Hepatocyte (in vitro differentiated cells): ENCODE measurements at regions not wholly inside any gene's neighbourhood (a gene's known extent, or its start where the extent isn't known, plus 50 kb on each side); places are given as distances from the start of the nearest gene placed in this dataset.

Experiments
- EZH2 ChIP-seq: fragments of 200-600 bp; sonication (generic); IDR thresholded peaks from 2 replicates; pipeline ENCODE4 v1.6.1; 2016; ENCODE audit warnings: antibody characterized with exemption, mild to moderate bottlenecking, borderline replicate concordance
- EZH2phosphoT487 ChIP-seq: fragments of 200-600 bp; sonication (generic); IDR thresholded peaks from one replicate; pipeline ENCODE4 v1.6.1; 2018; ENCODE audit warnings: antibody characterized with exemption, mild to moderate bottlenecking, low read depth, moderate library complexity; ENCODE audit not compliant: unreplicated experiment, severe bottlenecking
- TF ChIP-seq, protein P1 (sequence below): fragments of 200-600 bp; sonication (generic); IDR thresholded peaks from 2 replicates; pipeline ENCODE4 v1.5.1; 2016; ENCODE audit warnings: antibody characterized with exemption, mild to moderate bottlenecking; ENCODE audit not compliant: poor library complexity

DNA sequence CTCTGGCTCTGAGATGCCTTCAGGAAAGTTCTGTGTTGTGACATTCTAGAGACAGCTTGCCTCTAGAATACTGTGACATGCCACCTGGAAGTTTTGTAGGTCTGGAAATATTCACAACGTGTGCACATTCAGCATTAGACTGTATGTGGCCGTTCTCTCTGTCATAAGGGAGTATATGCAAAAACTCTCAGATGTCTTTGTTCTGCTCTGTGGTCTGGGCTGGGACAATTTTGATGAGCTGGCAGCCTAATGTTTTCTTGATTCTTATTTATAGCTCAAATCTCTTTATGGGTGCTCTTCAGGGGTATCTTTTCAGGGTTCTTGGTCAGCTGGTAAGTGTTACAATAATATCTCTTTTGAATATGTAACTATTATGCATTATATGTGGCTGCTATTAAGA is 355.1 kb downstream of the PAX1 start:
- TF ChIP-seq, protein P1, sequence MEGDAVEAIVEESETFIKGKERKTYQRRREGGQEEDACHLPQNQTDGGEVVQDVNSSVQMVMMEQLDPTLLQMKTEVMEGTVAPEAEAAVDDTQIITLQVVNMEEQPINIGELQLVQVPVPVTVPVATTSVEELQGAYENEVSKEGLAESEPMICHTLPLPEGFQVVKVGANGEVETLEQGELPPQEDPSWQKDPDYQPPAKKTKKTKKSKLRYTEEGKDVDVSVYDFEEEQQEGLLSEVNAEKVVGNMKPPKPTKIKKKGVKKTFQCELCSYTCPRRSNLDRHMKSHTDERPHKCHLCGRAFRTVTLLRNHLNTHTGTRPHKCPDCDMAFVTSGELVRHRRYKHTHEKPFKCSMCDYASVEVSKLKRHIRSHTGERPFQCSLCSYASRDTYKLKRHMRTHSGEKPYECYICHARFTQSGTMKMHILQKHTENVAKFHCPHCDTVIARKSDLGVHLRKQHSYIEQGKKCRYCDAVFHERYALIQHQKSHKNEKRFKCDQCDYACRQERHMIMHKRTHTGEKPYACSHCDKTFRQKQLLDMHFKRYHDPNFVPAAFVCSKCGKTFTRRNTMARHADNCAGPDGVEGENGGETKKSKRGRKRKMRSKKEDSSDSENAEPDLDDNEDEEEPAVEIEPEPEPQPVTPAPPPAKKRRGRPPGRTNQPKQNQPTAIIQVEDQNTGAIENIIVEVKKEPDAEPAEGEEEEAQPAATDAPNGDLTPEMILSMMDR: no peak
- TF ChIP-seq EZH2phosphoT487 (no peak), EZH2 (no peak)
